Prostate gland (tissue), 2 donors: ENCODE measurements at regions not wholly inside any gene's neighbourhood (a gene's known extent, or its start where the extent isn't known, plus 50 kb on each side); places are given as distances from the start of the nearest gene placed in this dataset.

Experiments
- POLR2A ChIP-seq: fragments of 450-650 bp; IDR thresholded peaks from one replicate; pipeline ENCODE4 v1.6.1; 2016; ENCODE audit warnings: antibody characterized with exemption, mild to moderate bottlenecking
- TF ChIP-seq, protein P1 (sequence below), 4 experiments: fragments of 200-600 bp in 2 of 4; fragments of 450-650 bp in 2 of 4; sonication (generic) in 2 of 4; IDR thresholded peaks; 1 replicate in 3 of 4; 2 replicates in 1 of 4; pipeline ENCODE4 v1.5.1; 2016 to 2019; ENCODE audit warnings: antibody characterized with exemption in 4 of 4, mild to moderate bottlenecking in 2 of 4, moderate library complexity in 2 of 4

DNA sequence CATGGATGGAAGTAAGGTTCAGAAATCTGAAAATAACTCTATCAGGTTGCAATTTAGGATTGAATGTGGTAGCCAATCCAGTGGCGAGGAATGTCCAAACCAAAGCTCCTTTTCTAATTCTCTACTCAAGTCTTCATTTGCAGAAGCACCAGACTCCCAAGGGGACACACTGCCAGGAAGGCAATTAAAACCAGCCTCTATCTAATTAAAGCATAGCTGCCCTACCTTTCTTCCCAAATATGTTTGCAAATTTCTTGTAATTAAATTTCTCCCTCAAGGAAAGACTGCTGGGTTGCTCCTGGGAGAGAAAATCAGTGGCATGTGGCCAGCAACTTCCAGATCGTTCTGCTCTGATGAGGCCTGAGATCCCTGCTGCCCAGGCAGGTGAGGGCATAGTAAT is 153.4 kb upstream of the MCTP2 start:
- TF ChIP-seq, protein P1, sequence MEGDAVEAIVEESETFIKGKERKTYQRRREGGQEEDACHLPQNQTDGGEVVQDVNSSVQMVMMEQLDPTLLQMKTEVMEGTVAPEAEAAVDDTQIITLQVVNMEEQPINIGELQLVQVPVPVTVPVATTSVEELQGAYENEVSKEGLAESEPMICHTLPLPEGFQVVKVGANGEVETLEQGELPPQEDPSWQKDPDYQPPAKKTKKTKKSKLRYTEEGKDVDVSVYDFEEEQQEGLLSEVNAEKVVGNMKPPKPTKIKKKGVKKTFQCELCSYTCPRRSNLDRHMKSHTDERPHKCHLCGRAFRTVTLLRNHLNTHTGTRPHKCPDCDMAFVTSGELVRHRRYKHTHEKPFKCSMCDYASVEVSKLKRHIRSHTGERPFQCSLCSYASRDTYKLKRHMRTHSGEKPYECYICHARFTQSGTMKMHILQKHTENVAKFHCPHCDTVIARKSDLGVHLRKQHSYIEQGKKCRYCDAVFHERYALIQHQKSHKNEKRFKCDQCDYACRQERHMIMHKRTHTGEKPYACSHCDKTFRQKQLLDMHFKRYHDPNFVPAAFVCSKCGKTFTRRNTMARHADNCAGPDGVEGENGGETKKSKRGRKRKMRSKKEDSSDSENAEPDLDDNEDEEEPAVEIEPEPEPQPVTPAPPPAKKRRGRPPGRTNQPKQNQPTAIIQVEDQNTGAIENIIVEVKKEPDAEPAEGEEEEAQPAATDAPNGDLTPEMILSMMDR (IDR thresholded peaks at IDR 0.05) = no peak
- no peak for TF ChIP-seq POLR2A
